SJSA1 (cell line): ENCODE measurements at regions not wholly inside any gene's neighbourhood (a gene's known extent, or its start where the extent isn't known, plus 50 kb on each side); places are given as distances from the start of the nearest gene placed in this dataset.

Experiments used
- DNase-seq, 2 experiments: peaks; one replicate each; pipeline ENCODE4 v3.0.0-alpha.2; 2015 to 2020; ENCODE audit warnings: low spot score in 2 of 2, low read depth in 1 of 2
- H3K27ac ChIP-seq: fragments of 250-450 bp; sonication (Bioruptor Pico); 2 replicates; pipeline ENCODE4 v1.5.1; 2020; ENCODE audit warnings: mild to moderate bottlenecking, moderate library complexity
- H3K27me3 ChIP-seq: fragments of 250-450 bp; sonication (Bioruptor Pico); replicated peaks from 2 replicates; pipeline ENCODE4 v1.5.1; 2020; ENCODE audit warnings: mild to moderate bottlenecking, moderate library complexity
- H3K36me3 ChIP-seq: fragments of 250-450 bp; sonication (Bioruptor Pico); 2 replicates; pipeline ENCODE4 v1.5.1; 2020; ENCODE audit warnings: mild to moderate bottlenecking
- H3K4me1 ChIP-seq: fragments of 250-450 bp; sonication (Bioruptor Pico); replicated peaks from 2 replicates; pipeline ENCODE4 v1.6.1; 2021; ENCODE audit warnings: mild to moderate bottlenecking
- H3K4me3 ChIP-seq: fragments of 250-450 bp; sonication (Bioruptor Pico); 2 replicates; pipeline ENCODE4 v1.5.1; 2020; ENCODE audit warnings: mild to moderate bottlenecking
- H3K9me3 ChIP-seq: fragments of 250-450 bp; sonication (Bioruptor Pico); replicated peaks from 2 replicates; pipeline ENCODE4 v1.5.1; 2020; ENCODE audit warnings: mild to moderate bottlenecking

GRCh38 chr6:15854826-15855710 lies 192.2 kb upstream of the DTNBP1 start:
- no peak overlapping the region for H3K27ac ChIP-seq
- H3K27me3 ChIP-seq: no peaks in the 10 kb centered on the region
- no peaks in the 10 kb centered on the region for H3K36me3 ChIP-seq
- no peak overlapping the region for H3K4me3 ChIP-seq
- peaks cover 9% of the 10 kb centered on the region; the same call in 1 of the 2 replicates for H3K4me1 ChIP-seq
- no peaks in the 10 kb centered on the region for H3K9me3 ChIP-seq
- DNase-seq: peak in 1 of 2 experiments; percentile 47

DNA sequence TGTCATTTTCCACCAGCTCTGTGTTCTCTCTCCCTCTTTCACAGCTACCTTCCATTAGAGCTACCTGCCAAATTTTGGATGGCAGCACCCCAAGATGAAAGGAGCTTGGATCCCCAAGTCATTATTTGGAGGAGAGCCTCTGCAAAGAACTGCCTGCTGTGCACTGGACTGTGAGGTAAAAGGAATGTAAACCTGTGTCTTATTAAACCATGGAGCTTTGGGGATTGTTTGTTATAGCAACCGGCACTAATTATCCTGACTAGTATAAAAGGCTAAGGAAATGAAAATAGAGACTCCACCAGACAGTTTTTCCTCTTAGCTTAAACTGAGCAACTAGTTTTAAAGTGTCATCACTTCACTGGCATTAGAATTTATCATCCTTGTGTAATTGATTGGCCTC lies 191.6 kb upstream of the DTNBP1 start:
- no peaks in the 10 kb centered on the region for H3K36me3 ChIP-seq
- H3K4me3 ChIP-seq: no peak overlapping the region
- H3K27ac ChIP-seq: no peak overlapping the region
- no peak for DNase-seq
- no peaks in the 10 kb centered on the region for H3K27me3 ChIP-seq
- H3K9me3 ChIP-seq: no peaks in the 10 kb centered on the region
- peaks cover 9% of the 10 kb centered on the region; the same call in 1 of the 2 replicates for H3K4me1 ChIP-seq

DNA sequence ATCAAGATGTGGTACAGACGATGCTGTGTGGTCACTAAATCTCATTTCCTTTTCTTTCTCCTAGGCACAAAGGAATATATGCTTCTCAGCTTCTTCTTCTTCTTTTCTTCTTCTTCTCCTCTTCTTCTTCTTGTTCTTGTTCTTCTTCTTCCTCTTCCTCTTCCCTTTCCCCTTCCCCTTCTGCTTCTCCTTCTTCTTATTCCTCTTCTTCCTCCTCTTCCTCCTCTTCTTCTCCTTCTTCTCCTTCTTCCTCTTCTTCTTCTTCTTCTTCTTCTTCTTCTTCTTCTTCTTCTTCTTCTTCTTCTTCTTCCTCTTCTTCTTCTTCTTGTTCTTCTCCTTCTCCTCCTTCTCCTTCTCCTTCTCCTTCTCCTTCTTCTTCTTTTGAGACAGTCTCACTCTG lies 190.4 kb upstream of the DTNBP1 start:
- Histone ChIP-seq H3K4me1 (peaks cover 9% of the 10 kb centered on the region; the same call in 1 of the 2 replicates), H3K4me3 (no peak overlapping the region), H3K36me3 (no peaks in the 10 kb centered on the region), H3K27me3 (no peaks in the 10 kb centered on the region), H3K27ac (no peak overlapping the region), H3K9me3 (no peaks in the 10 kb centered on the region)
- no peak for DNase-seq

- Histone ChIP-seq H3K9me3 (no peaks in the 10 kb centered on the region), H3K27me3 (no peaks in the 10 kb centered on the region), H3K4me3 (no peak overlapping the region), H3K36me3 (no peaks in the 10 kb centered on the region), H3K4me1 (peaks cover 9% of the 10 kb centered on the region; the same call in 1 of the 2 replicates), H3K27ac (no peak overlapping the region)
- DNase-seq: no peak
Observed at GRCh38 chr6:15852289-15852688, 189.5 kb upstream of the DTNBP1 start.

DNA sequence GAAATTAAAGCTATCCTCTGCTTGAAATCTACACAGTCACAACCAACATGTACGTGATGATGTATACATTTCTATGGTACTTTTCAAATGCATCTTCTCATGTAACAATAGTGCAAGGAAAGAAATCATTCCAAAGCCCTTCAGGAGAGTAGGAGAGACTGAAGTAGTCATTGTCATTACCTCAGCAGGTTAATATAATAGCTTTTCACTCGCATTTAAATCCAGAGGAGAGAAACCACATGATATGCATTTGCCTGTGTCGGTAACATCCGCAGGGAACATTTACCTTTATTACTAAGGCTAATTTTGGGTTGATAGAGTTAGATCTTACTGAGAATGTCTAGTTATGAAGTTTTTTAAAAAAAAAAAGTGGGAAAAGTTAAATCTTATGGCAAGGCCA lies 186.6 kb upstream of the DTNBP1 start:
- peaks cover under 1% of the 10 kb centered on the region; the same call in 1 of the 2 replicates for H3K4me1 ChIP-seq
- no peak overlapping the region for H3K4me3 ChIP-seq
- H3K27ac ChIP-seq: no peak overlapping the region
- no peak for DNase-seq
- H3K9me3 ChIP-seq: no peaks in the 10 kb centered on the region
- no peaks in the 10 kb centered on the region for H3K27me3 ChIP-seq
- H3K36me3 ChIP-seq: no peaks in the 10 kb centered on the region

- no peaks in the 10 kb centered on the region for H3K9me3 ChIP-seq
- no peak overlapping the region for H3K4me3 ChIP-seq
- H3K36me3 ChIP-seq: no peaks in the 10 kb centered on the region
- DNase-seq: no peak
- no peaks in the 10 kb centered on the region for H3K27me3 ChIP-seq
- H3K4me1 ChIP-seq: no peaks in the 10 kb centered on the region
- no peak overlapping the region for H3K27ac ChIP-seq
Observed at GRCh38 chr6:15845492-15845891, 182.7 kb upstream of the DTNBP1 start.

DNA sequence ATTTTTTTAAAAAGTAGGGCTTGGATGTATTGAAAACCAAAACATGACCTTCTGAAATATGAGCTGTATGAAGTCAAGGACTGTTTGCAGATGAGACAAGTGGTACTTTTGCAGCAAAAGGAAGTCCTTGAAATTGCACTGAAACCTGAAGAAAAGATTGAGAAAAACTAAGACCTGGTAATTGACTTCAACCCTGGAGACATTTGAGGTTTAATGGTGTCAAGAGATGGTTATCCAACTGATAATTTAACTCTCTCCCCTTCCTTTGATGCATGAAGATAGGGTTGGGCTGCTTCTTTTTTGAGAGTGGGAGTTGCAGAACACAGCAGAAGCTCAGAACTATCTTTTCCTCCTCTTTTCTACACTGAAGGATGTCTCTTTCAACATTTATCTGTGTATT lies 180.9 kb upstream of the DTNBP1 start:
- Histone ChIP-seq H3K36me3 (no peaks in the 10 kb centered on the region), H3K4me1 (no peaks in the 10 kb centered on the region), H3K9me3 (no peaks in the 10 kb centered on the region), H3K4me3 (no peak overlapping the region), H3K27ac (no peak overlapping the region), H3K27me3 (no peaks in the 10 kb centered on the region)
- DNase-seq: no peak

GRCh38 chr6:15843226-15843625 lies 180.4 kb upstream of the DTNBP1 start:
- Histone ChIP-seq H3K4me1 (no peaks in the 10 kb centered on the region), H3K4me3 (no peak overlapping the region), H3K9me3 (no peaks in the 10 kb centered on the region), H3K27me3 (no peaks in the 10 kb centered on the region), H3K27ac (no peak overlapping the region), H3K36me3 (no peaks in the 10 kb centered on the region)
- no peak for DNase-seq

GRCh38 chr6:15842727-15843117 lies 179.9 kb upstream of the DTNBP1 start:
- no peaks in the 10 kb centered on the region for H3K9me3 ChIP-seq
- no peak for DNase-seq
- H3K36me3 ChIP-seq: no peaks in the 10 kb centered on the region
- no peaks in the 10 kb centered on the region for H3K27me3 ChIP-seq
- H3K27ac ChIP-seq: no peak overlapping the region
- H3K4me3 ChIP-seq: no peak overlapping the region
- no peaks in the 10 kb centered on the region for H3K4me1 ChIP-seq

- no peak for DNase-seq
- Histone ChIP-seq H3K27ac (no peak overlapping the region), H3K27me3 (no peaks in the 10 kb centered on the region), H3K9me3 (no peaks in the 10 kb centered on the region), H3K4me1 (no peaks in the 10 kb centered on the region), H3K4me3 (no peak overlapping the region), H3K36me3 (no peaks in the 10 kb centered on the region)
Observed at GRCh38 chr6:15841937-15842726, 179.3 kb upstream of the DTNBP1 start.

DNA sequence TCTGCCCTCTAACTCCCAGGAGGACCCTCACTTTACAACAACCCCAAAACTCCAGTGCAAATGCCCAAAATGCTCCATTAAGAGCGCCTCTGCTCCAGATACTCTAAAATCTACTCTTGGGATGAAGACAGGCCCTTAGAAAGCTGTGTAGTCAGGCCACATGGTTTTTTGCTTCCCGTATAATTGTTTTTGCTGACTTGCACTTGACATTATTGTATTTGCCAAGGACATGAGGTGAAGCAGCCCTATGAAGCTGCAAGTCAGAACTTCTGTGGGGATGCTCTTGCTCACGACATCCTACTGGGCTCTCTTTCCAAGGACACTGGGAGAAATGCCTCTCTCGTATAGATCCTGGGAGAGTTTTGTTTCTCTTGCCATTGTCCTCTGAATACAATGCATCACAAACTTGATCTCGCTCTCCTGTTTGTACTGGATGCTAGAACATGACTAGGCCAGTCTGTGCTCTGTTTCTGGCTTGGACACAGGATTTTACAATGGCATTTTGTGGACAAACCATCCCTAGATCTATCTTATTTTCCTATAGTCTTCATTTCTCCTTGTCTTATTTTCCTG lies 177.2 kb upstream of the DTNBP1 start:
- Histone ChIP-seq H3K27ac (no peak overlapping the region), H3K36me3 (no peaks in the 10 kb centered on the region), H3K9me3 (no peaks in the 10 kb centered on the region), H3K4me3 (no peak overlapping the region), H3K27me3 (no peaks in the 10 kb centered on the region), H3K4me1 (no peaks in the 10 kb centered on the region)
- DNase-seq: no peak

- Histone ChIP-seq H3K4me1 (no peaks in the 10 kb centered on the region), H3K27ac (no peak overlapping the region), H3K27me3 (no peaks in the 10 kb centered on the region), H3K36me3 (no peaks in the 10 kb centered on the region), H3K4me3 (no peak overlapping the region), H3K9me3 (no peaks in the 10 kb centered on the region; the same call in 1 of the 2 replicates)
- DNase-seq: no peak
Observed at GRCh38 chr6:15837205-15837604, 174.4 kb upstream of the DTNBP1 start.

DNA sequence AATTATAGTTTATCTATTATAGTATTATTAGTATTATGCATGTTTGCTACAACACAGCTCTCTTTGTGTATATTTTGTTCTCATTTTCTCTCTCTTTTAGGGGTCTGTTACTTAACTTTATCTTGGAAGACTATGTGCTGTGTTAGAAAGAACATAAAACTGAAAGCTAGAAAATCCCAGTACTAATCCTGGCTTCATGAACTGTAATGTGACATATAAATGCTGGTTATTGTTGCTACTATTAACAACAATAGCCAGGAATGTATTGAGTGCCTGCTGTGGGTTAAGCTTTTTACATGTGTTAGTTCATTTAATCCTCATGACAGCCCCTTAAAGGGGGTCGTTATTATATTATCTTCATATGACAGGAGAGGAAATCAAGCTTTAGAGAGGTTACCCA lies 170.0 kb upstream of the DTNBP1 start:
- no peaks in the 10 kb centered on the region for H3K36me3 ChIP-seq
- no peaks in the 10 kb centered on the region for H3K27me3 ChIP-seq
- no peaks in the 10 kb centered on the region; the same call in 1 of the 2 replicates for H3K9me3 ChIP-seq
- H3K27ac ChIP-seq: no peak overlapping the region
- no peak overlapping the region for H3K4me3 ChIP-seq
- no peak for DNase-seq
- H3K4me1 ChIP-seq: no peaks in the 10 kb centered on the region

GRCh38 chr6:15829156-15829555 lies 166.3 kb upstream of the DTNBP1 start:
- Histone ChIP-seq H3K27ac (no peak overlapping the region), H3K4me3 (no peak overlapping the region), H3K36me3 (no peaks in the 10 kb centered on the region), H3K27me3 (no peaks in the 10 kb centered on the region), H3K4me1 (no peaks in the 10 kb centered on the region), H3K9me3 (no peaks in the 10 kb centered on the region; the same call in 1 of the 2 replicates)
- no peak for DNase-seq
